GM12872 (cell line): ENCODE measurements at regions not wholly inside any gene's neighbourhood (a gene's known extent, or its start where the extent isn't known, plus 50 kb on each side); places are given as distances from the start of the nearest gene placed in this dataset.

Experiments used
- TF ChIP-seq, protein P1 (sequence below): IDR thresholded peaks from 3 replicates; pipeline ENCODE4 v1.5.1; 2011; ENCODE audit warnings: low read depth, mild to moderate bottlenecking, low read length, moderate library complexity; ENCODE audit not compliant: insufficient read depth

DNA sequence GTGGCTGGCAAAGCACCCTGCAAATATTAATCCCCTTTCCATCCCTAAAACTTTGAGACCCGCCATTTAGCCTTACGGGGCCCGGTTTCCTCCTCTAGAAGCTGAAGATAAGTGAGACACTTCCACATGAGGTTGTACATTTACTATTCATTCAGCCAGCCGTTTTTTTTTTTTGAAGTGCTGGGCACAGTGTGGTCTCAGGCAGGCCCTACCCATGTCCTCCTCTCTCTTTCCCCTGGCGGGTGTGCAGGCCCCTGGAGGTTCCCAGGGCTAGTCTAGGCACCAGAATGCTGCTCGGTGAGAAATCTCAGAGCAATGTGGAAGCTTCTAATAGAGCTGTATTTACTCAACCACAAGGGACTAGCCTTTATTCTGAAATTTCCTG is 107.4 kb upstream of the LARP1 start:
- TF ChIP-seq, protein P1, sequence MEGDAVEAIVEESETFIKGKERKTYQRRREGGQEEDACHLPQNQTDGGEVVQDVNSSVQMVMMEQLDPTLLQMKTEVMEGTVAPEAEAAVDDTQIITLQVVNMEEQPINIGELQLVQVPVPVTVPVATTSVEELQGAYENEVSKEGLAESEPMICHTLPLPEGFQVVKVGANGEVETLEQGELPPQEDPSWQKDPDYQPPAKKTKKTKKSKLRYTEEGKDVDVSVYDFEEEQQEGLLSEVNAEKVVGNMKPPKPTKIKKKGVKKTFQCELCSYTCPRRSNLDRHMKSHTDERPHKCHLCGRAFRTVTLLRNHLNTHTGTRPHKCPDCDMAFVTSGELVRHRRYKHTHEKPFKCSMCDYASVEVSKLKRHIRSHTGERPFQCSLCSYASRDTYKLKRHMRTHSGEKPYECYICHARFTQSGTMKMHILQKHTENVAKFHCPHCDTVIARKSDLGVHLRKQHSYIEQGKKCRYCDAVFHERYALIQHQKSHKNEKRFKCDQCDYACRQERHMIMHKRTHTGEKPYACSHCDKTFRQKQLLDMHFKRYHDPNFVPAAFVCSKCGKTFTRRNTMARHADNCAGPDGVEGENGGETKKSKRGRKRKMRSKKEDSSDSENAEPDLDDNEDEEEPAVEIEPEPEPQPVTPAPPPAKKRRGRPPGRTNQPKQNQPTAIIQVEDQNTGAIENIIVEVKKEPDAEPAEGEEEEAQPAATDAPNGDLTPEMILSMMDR: no peak

DNA sequence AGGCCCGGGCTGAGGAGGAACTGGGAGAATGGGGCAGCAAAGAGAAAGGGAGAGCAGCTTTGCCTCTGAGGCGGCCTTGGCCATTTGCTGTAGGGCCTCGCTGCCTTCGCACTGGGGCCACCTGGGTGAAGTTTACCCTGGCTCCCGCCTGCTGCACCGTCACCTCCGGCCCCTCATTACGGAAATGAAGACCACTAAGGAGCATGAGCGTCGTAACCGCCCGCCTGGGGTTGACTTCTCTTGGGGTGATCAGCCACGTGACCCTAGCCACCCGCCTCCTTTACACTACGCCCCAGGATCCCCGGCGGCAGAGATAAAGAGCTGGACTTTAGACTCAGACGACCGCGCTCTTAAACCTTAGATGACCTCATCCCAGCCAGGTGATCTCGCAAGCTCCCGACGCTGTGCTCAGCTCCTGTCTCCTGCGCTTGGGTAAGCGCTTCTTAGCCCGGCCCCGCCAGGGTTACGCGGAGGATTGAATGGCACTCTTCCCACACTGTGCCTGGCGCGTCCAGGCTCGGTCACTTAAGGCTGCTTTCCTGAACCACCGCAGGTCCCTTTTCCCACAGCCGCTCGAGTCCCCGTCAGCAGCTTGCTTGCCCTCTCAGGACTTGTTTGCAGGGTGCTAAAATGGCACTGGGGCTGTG is 107.9 kb upstream of the LARP1 start:
- TF ChIP-seq, protein P1: no peak

DNA sequence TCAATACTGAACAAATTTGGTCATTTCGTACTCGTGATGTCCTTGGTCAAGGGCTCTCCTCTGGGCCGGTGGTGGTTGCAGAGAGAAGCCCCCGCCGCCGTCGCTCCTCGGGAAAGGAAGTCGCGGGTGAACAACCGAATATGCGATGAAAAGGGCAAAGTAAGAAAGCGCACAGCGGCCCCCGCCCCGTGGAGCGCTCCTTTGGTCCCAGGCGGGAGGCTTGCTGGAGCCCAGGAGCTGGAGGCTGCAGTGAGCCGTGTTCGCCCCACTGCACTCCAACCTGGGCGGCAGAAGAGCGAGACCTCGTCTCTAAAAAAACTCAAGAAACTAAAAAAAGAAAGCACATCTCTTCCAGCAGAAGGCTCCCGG is 108.4 kb upstream of the LARP1 start:
- TF ChIP-seq, protein P1: no peak

DNA sequence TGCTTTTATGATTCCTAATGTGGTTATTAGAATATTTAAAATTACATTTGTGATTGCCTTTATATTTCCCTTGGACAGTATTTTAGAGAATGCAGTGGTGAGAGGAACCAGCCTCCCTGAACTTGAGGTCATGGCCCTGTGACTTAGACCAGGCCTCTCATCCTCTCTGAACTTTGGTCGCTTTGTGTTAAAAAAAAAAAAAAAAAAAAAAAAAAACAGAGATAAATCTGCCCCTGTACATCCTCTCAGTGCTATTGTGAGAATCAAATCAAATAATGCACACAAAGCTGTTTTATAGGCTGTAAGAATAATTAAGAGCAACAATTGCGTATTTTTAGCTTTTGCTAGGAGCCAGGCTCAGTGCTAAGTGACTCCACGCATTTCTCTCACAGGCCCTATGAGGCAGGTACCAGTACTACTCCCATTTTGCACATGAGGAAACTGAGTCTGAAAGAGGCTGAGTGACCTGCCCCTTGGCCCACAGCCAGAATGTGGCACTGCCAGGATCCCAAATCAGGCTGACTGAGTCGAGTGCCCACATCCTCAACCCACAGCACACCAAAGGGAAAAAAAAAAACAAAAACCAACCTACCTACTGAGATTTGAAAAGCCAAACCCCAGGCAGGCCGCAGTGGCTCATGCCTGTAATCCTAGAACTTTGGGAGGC is 110.3 kb upstream of the LARP1 start:
- TF ChIP-seq, protein P1: no peak

DNA sequence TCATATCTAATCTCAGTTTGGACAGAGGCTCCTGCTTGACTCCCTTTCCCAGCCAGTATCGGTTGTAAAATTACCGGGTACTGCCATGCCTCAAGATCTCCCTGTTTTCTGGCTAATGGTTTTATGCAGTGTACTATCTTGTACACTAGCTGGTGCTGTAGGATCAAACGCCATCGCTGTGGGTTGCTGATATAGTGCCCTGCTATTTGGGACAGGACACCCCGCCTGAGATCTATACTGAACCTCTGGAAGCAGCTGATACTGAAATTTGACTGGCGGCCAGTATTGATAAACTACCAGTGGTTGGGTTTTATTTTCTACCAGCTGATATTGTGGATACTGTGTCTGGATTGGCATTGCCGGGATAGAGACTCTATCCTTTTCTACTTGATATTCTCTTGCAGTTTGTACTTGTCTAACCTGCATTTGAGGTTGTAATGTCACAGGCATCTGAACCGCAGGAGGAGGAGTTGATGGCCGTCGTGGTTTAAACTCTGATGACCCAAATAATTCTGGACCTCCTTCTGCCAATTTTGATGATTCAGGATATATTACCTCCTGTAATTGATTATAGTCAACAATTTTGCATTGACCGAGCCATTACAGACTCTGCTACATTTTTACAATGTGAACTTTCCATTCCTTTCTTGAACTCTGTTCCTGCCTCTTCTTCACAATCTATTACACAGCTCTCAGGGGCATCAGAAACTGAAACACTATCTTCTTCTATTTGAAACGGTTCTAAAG is 112.5 kb upstream of the LARP1 start:
- TF ChIP-seq, protein P1: peak; percentile 49

DNA sequence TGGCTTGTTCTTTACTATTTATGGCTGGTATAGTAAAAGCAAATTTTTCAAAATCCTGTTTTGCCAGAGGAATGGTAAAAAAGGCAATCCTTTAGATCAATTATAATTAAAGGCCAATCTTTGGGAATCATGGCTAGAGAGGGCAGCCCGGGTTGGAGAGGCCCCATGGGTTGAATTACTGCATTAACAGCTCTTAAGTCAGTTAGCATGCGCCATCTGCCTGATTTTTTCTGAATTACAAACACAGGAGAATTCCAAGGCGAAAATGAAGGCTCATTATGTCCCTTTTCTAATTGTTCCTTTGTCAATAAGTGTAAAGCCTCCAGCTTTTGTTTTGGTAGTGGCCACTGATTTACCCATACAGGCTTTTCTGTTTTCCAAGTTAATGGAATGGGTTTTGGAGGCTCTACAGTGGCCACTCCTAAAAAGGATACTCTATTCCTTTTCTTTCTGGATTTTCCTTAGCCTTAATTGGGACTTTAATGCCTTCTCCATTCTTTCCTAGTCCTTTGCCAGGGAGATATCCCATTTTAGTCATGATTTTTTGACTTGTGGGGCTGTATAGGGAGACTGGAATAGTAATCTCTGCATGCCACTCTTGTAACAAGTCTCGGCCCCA is 114.9 kb upstream of the LARP1 start:
- TF ChIP-seq, protein P1: peak; percentile 37; the same call in 1 of the 3 replicates

DNA sequence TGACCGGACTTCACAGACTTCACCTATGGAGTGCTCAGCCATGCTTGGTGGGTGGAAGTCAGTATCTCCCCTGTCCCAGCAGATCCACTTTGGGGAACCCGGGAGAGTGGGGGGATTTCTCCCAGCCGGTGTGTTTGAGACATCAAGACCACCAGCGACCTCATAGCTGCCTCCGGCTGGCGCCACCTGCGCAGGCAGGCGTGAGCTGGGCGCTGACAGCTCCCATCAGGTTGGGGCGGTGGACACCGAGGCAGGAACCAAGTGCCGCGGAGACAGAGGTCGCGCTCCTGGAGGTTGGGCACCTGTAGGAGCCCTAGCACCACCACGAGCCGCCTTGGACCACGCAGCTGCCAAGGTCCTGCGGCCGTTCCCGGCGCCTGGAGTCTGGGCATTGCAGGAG is 124.0 kb upstream of the LARP1 start:
- TF ChIP-seq, protein P1: no peak
